AG04449 (cell line): ENCODE measurements at regions not wholly inside any gene's neighbourhood (a gene's known extent, or its start where the extent isn't known, plus 50 kb on each side); places are given as distances from the start of the nearest gene placed in this dataset.
"Not testable (repeated sequence)": the region's sequence is repeated elsewhere in the genome, so short reads cannot be mapped to it uniquely, and the experiment has no call there.

ENCODE experiments used
- CTCF ChIA-PET: fragments of 350-600 bp; formaldehyde crosslinking; extraction: SDS; loops from one replicate; lab custom pipeline; 2021; ENCODE audit warnings: antibody characterized with exemption; lab: Yijun Ruan, JAX
- POLR2A ChIA-PET: fragments of 400-600, 350-600 bp; formaldehyde crosslinking; extraction: SDS; loops from one replicate; lab custom pipeline; 2020; ENCODE audit warnings: antibody characterized with exemption, inconsistent platforms; lab: Yijun Ruan, JAX
- DNase-seq: peaks from one replicate; pipeline ENCODE4 v3.0.0-alpha.2; 2010; ENCODE audit warnings: low read depth, low spot score
- H3K4me3 ChIP-seq: 2 replicates; pipeline ENCODE4 v1.5.1; 2011; ENCODE audit warnings: low read depth, mild to moderate bottlenecking, control low read depth, low read length
- CTCF ChIP-seq: IDR thresholded peaks from one replicate; pipeline ENCODE4 v1.5.1; 2011; ENCODE audit warnings: mild to moderate bottlenecking, moderate library complexity, low read length, control low read depth, inconsistent platforms; ENCODE audit not compliant: insufficient read depth; ENCODE audit errors: missing control alignments

GRCh38 chr2:215868846-215869543, 144.4 kb downstream of the MREG start:
- no peak for DNase-seq
- ChIA-PET CTCF (interaction anchor here (1.2 kb wide), 1 partner anchor 21 kb away, joined by 3 read pairs; no protein-coding TSS in a partner anchor), POLR2A (no interaction called here)
- TF ChIP-seq CTCF = no peak
- H3K4me3 ChIP-seq = no peak overlapping the region

- TF ChIP-seq CTCF = no peak
- H3K4me3 ChIP-seq = no peak overlapping the region
- DNase-seq = no peak
- CTCF ChIA-PET = no interaction called here
- POLR2A ChIA-PET = no interaction called here
These were observed 146.7 kb downstream of the MREG start for GRCh38 chr2:215866606-215867005.

DNA sequence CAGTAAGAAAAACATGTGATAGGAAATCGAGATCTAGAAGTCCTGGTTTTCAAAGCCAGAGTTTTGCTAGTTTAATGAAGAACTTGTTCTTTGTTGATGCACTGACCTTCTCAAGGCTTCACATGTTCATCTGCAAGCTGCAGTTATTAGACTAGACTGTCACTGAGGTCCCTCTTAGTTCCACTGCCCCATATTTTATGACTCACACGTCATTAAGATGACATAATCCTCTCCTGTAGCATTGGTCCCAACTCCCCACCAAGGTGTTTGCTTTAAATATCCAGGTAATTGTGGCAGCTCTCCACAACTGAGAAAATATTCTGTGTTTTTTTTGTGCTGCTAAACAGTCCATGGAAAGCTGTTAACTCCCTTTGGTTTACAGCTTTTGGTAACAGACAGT, 149.7 kb downstream of the MREG start:
- no peak for DNase-seq
- ChIA-PET POLR2A (no interaction called here), CTCF (no interaction called here)
- no peak for TF ChIP-seq CTCF
- H3K4me3 ChIP-seq = no peak overlapping the region

DNA sequence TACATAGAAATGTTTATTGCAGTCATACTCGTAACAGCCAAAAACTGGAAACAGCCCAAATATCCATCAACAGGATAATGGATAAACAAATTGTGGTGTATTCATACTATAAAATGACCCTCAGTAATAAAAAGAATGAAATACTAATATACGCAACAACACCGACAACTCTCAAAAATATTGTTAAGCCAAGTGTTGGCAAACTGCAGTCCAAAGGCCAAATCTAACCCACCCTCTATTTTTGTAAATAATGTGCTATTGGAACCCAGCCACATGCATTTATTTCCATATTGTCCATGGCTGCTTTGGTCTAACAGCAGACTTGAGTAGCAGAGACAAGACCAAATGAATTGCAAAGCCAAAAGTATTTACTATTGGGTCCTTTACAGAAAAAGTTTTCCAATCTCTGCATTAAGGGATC, 151.0 kb downstream of the MREG start:
- TF ChIP-seq CTCF = no peak
- no peak for DNase-seq
- POLR2A ChIA-PET = no interaction called here
- no peak overlapping the region for H3K4me3 ChIP-seq
- CTCF ChIA-PET = no interaction called here

GRCh38 chr2:215861607-215862350, 151.6 kb downstream of the MREG start:
- no peak overlapping the region for H3K4me3 ChIP-seq
- POLR2A ChIA-PET = no interaction called here
- CTCF ChIA-PET = interaction anchor here (1.4 kb wide), 1 partner anchor 11 kb away, joined by 3 read pairs; no protein-coding TSS in a partner anchor
- TF ChIP-seq CTCF = no peak
- DNase-seq = no peak

GRCh38 chr2:215856080-215856479, 157.3 kb downstream of the MREG start:
- no peak for TF ChIP-seq CTCF
- DNase-seq = no peak
- H3K4me3 ChIP-seq = no peak overlapping the region
- CTCF ChIA-PET = no interaction called here
- POLR2A ChIA-PET = no interaction called here

DNA sequence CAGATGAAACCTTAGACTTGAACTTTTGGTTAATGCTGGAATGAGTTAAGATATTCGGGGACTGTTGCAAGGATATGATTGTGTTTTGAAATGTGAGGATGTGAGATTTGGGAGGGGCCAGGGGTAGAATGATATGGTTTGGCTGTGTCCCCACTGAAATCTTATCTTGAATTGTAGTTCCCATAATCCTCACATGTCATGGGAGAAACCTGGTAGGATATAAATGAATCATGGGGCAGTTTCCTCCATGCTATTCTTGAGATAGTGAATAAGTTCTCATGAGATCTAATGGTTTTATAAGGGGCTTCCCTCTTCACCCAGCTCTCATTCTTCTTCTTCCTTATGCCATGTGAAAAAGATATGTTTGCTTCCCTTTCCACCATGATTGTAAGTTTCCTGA, 158.0 kb downstream of the MREG start:
- H3K4me3 ChIP-seq, DNase-seq, POLR2A ChIA-PET, CTCF ChIA-PET: not testable (repeated sequence)
